K562 (cell line): ENCODE measurements at regions not wholly inside any gene's neighbourhood (a gene's known extent, or its start where the extent isn't known, plus 50 kb on each side); places are given as distances from the start of the nearest gene placed in this dataset.
A peak's percentile ranks its signal among the peaks of the same experiment; 100 is the strongest.

Experiments used
- HDAC6 ChIP-seq: IDR thresholded peaks from 2 replicates; pipeline ENCODE4 v1.6.1; 2012; ENCODE audit warnings: low read depth, mild to moderate bottlenecking, control low read depth, inconsistent platforms, low read length, moderate library complexity
- HDGF ChIP-seq: fragments of 450-650 bp; IDR thresholded peaks from 2 replicates; pipeline ENCODE4 v1.6.1; 2016
- KDM5B ChIP-seq: fragments of 200-600 bp; sonication (generic); IDR thresholded peaks from 2 replicates; pipeline ENCODE4 v1.6.1; 2012; ENCODE audit warnings: low read depth, mild to moderate bottlenecking, moderate library complexity, low read length, control low read depth, inconsistent platforms; ENCODE audit not compliant: insufficient replicate concordance
- NCOA4 ChIP-seq: fragments of 450-650 bp; IDR thresholded peaks from 2 replicates; pipeline ENCODE4 v1.6.1; 2018; ENCODE audit warnings: mild to moderate bottlenecking; ENCODE audit not compliant: partially characterized antibody
- NFXL1 ChIP-seq: fragments of 450-650 bp; formaldehyde crosslinking; IDR thresholded peaks from 2 replicates; pipeline ENCODE4 v1.4.0; 2021; ENCODE audit warnings: mild to moderate bottlenecking
- PKNOX1 ChIP-seq: fragments of 450-650 bp; IDR thresholded peaks from 2 replicates; pipeline ENCODE4 v1.6.1; 2016
- REST ChIP-seq, 2 experiments: fragments of 450-650 bp; formaldehyde crosslinking in 1 of 2; IDR thresholded peaks; 2 replicates each; pipeline versions ENCODE4 v1.4.0 to v1.6.1; 2014 to 2020; ENCODE audit warnings: mild to moderate bottlenecking in 2 of 2, borderline replicate concordance in 1 of 2, low read depth in 1 of 2
- SIN3A ChIP-seq, 2 experiments: fragments of 150-350 bp in 1 of 2; IDR thresholded peaks; 2 replicates each; pipeline ENCODE4 v1.6.1; 2011 to 2016; ENCODE audit warnings: borderline replicate concordance in 2 of 2, low read depth in 2 of 2, low read length in 2 of 2, mild to moderate bottlenecking in 2 of 2, moderate library complexity in 2 of 2; ENCODE audit not compliant: control insufficient read depth in 1 of 2
- SP1 ChIP-seq: sonication (generic); formaldehyde crosslinking; IDR thresholded peaks from 2 replicates; pipeline ENCODE4 v1.8.1; 2022; ENCODE audit warnings: mild to moderate bottlenecking, missing genetic modification reagents
- ZBTB43 ChIP-seq: sonication (generic); formaldehyde crosslinking; IDR thresholded peaks from 2 replicates; pipeline ENCODE4 v1.8.0; 2023; ENCODE audit warnings: mild to moderate bottlenecking, missing genetic modification reagents
- ZNF518B ChIP-seq: fragments of 250-450 bp; sonication (Bioruptor Pico); IDR thresholded peaks from 2 replicates; pipeline ENCODE4 v1.5.0; 2021; ENCODE audit warnings: mild to moderate bottlenecking, moderate library complexity

GRCh38 chr5:104178829-104179456 lies 616.4 kb upstream of the NUDT12 start (continued):
- no peak for TF ChIP-seq ZNF518B (CRISPR knock-in tag)
- no peak for TF ChIP-seq KDM5B
- no peak for TF ChIP-seq SP1 (CRISPR knock-in tag)
- TF ChIP-seq NCOA4 = no peak
- no peak for TF ChIP-seq HDAC6
- no peak for TF ChIP-seq SIN3A (IDR thresholded peaks at IDR 0.05; ENCODE audit: borderline replicate concordance in 2 of 2, control insufficient read depth in 1 of 2, low read depth in 2 of 2, low read length in 2 of 2)
- no peak for TF ChIP-seq ZBTB43 (CRISPR knock-in tag)
- TF ChIP-seq NFXL1 (CRISPR knock-in tag) = no peak
- peak; percentile 64 for TF ChIP-seq PKNOX1
- TF ChIP-seq HDGF = 0 out of 2 replicates have a peak, but pooled peaks have one; percentile 62
- peak; percentile 81 for TF ChIP-seq REST (IDR thresholded peaks at IDR 0.05; ENCODE audit: borderline replicate concordance)
- TF ChIP-seq REST (CRISPR knock-in tag; IDR thresholded peaks at IDR 0.05; ENCODE audit: low read depth) = no peak
